GM13977 (cell line): ENCODE measurements at regions not wholly inside any gene's neighbourhood (a gene's known extent, or its start where the extent isn't known, plus 50 kb on each side); places are given as distances from the start of the nearest gene placed in this dataset.
"Not testable (repeated sequence)": the region's sequence is repeated elsewhere in the genome, so short reads cannot be mapped to it uniquely, and the experiment has no call there.

Experiments used
- DNase-seq: peaks from one replicate; pipeline ENCODE4 v3.0.0; 2012; ENCODE audit warnings: low spot score
- CTCF ChIP-seq: IDR thresholded peaks from 2 replicates; pipeline ENCODE4 v1.5.1; 2012; ENCODE audit warnings: mild to moderate bottlenecking, control low read depth; ENCODE audit not compliant: insufficient read depth; ENCODE audit errors: extremely low read depth, missing control alignments
- in situ Hi-C: fragments of 300-500 bp; cut with MboI; formaldehyde crosslinking; loops from one replicate; pipeline ENCODE4 v1.12.0; 2022; ENCODE audit warnings: low sequenced_read_pairs, low pct_unique_long_range_greater_than_20kb, mixed read lengths, inconsistent platforms; ENCODE audit not compliant: unreplicated experiment

- in situ Hi-C loops, result no loop called here
- no peak for TF ChIP-seq CTCF
- DNase-seq, result no peak
These were observed 65.6 kb upstream of the IRX2 start for GRCh38 chr5:2817031-2817603.

- no peak for TF ChIP-seq CTCF
- no peak for DNase-seq
- in situ Hi-C loops, result no loop called here
These were observed 62.2 kb upstream of the IRX2 start for GRCh38 chr5:2813678-2814077.

GRCh38 chr5:2810644-2811043, 59.2 kb upstream of the IRX2 start:
- no peak for TF ChIP-seq CTCF
- in situ Hi-C loops, result no loop called here
- no peak for DNase-seq

GRCh38 chr5:2807244-2807643, 55.8 kb upstream of the IRX2 start:
- DNase-seq, in situ Hi-C loops: not testable (repeated sequence)

GRCh38 chr5:2806176-2806575, 54.7 kb upstream of the IRX2 start:
- in situ Hi-C loops, result no loop called here
- DNase-seq, result no peak
- no peak for TF ChIP-seq CTCF

- in situ Hi-C loops, result no loop called here
- no peak for TF ChIP-seq CTCF
These were observed 53.6 kb upstream of the IRX2 start for GRCh38 chr5:2805080-2805479.

GRCh38 chr5:2803751-2804150, 52.3 kb upstream of the IRX2 start:
- in situ Hi-C loops, result no loop called here
- TF ChIP-seq CTCF, result no peak
- DNase-seq, result no peak

More at GRCh38 chr5:2805080-2805479, 53.6 kb upstream of the IRX2 start:
- no peak for DNase-seq
